B cell (primary cell): ENCODE measurements at regions not wholly inside any gene's neighbourhood (a gene's known extent, or its start where the extent isn't known, plus 50 kb on each side); places are given as distances from the start of the nearest gene placed in this dataset.

Source experiments
- ATAC-seq: fragments of 200-7000 bp; cut with Tn5 transposase; one replicate; pipeline ENCODE4 v1.10.0; 2021; ENCODE audit warnings: low read depth, mild to moderate bottlenecking, moderate number of reproducible peaks, moderate library complexity
- CTCF ChIA-PET: fragments of 350-600 bp; sonication (Branson Sonifier 250); formaldehyde crosslinking; loops from one replicate; lab custom pipeline; 2021; ENCODE audit warnings: antibody characterized with exemption, inconsistent platforms; lab: Charles Lee
- POLR2A ChIA-PET: fragments of 350-600 bp; sonication (Branson Sonifier 250); formaldehyde crosslinking; loops from one replicate; lab custom pipeline; 2021; ENCODE audit warnings: antibody characterized with exemption; lab: Charles Lee
- DNase-seq: peaks from one replicate; pipeline ENCODE4 v3.0.0; 2013
- H2AFZ ChIP-seq: 2 replicates; pipeline ENCODE4 v1.6.1; 2012; ENCODE audit warnings: mild to moderate bottlenecking, low read depth, low read length; ENCODE audit not compliant: insufficient read depth, poor library complexity, severe bottlenecking
- H3K27ac ChIP-seq, 2 donors: 1 replicate in 1 of 2; 2 replicates in 1 of 2; pipeline ENCODE4 v1.5.1; 2012 to 2013; ENCODE audit warnings: low read length in 2 of 2, mild to moderate bottlenecking in 2 of 2, moderate library complexity in 1 of 2
- H3K27me3 ChIP-seq, 4 experiments: fragments of 200-600 bp in 1 of 4; sonication (generic) in 1 of 4; replicated peaks in 1 of 4; 1 replicate in 2 of 4; 2 replicates in 2 of 4; pipeline versions ENCODE4 v1.6.1 to v1.7.0; 2013 to 2016; ENCODE audit warnings: low read length in 3 of 4, mild to moderate bottlenecking in 2 of 4, mixed read lengths in 1 of 4, moderate library complexity in 1 of 4; ENCODE audit not compliant: insufficient read depth in 4 of 4, control insufficient read depth in 3 of 4; ENCODE audit errors: control extremely low read depth in 1 of 4
- H3K36me3 ChIP-seq, 2 experiments: replicated peaks in 1 of 2; 1 replicate in 1 of 2; 2 replicates in 1 of 2; pipeline versions ENCODE4 v1.6.1 to v1.7.1; 2013; ENCODE audit warnings: low read length in 1 of 2; ENCODE audit not compliant: insufficient read depth in 2 of 2, control insufficient read depth in 1 of 2; ENCODE audit errors: control extremely low read depth in 1 of 2, extremely low read depth in 1 of 2
- H3K4me1 ChIP-seq, 2 donors: fragments of 200-600 bp in 1 of 2; sonication (generic) in 1 of 2; 1 replicate in 1 of 2; 2 replicates in 1 of 2; pipeline versions ENCODE4 v1.5.1 to v1.6.1; 2013 to 2017; ENCODE audit warnings: low read length in 2 of 2; ENCODE audit not compliant: control insufficient read depth in 2 of 2, insufficient read depth in 2 of 2
- H3K4me2 ChIP-seq: replicated peaks from 2 replicates; pipeline ENCODE3; 2012; ENCODE audit warnings: mild to moderate bottlenecking, low read depth, low read length; ENCODE audit not compliant: poor library complexity, severe bottlenecking
- H3K4me3 ChIP-seq, 5 experiments: fragments of 200-600 bp in 1 of 5; sonication (generic) in 1 of 5; 1 replicate in 3 of 5; 2 replicates in 2 of 5; pipeline versions ENCODE4 v1.5.1 to v1.7.0; 2011 to 2016; ENCODE audit warnings: low read length in 4 of 5, mild to moderate bottlenecking in 4 of 5, low read depth in 2 of 5, control low read depth in 1 of 5, moderate library complexity in 1 of 5; ENCODE audit not compliant: insufficient read depth in 1 of 5; ENCODE audit errors: control extremely low read depth in 1 of 5, extremely low read depth in 1 of 5
- H3K79me2 ChIP-seq: fragments of 200-600 bp; sonication (generic); one replicate; pipeline ENCODE4 v1.6.0; 2016; ENCODE audit warnings: low read length; ENCODE audit not compliant: control insufficient read depth, insufficient read depth
- H3K9ac ChIP-seq: fragments of 200-600 bp; sonication (generic); 2 replicates; pipeline ENCODE4 v1.6.1; 2017; ENCODE audit warnings: mild to moderate bottlenecking, low read length, moderate library complexity
- H3K9me3 ChIP-seq, 3 donors: one replicate each; pipeline versions ENCODE4 v1.6.1 to v1.7.1; 2013; ENCODE audit warnings: low read length in 2 of 3; ENCODE audit not compliant: control insufficient read depth in 2 of 3, insufficient read depth in 1 of 3; ENCODE audit errors: control extremely low read depth in 1 of 3
- H4K20me1 ChIP-seq: 2 replicates; pipeline ENCODE4 v1.6.0; 2012; ENCODE audit warnings: mild to moderate bottlenecking, low read length; ENCODE audit not compliant: insufficient read depth, control insufficient read depth, poor library complexity, severe bottlenecking
- H3K27ac Mint-ChIP-seq: one replicate; pipeline ENCODE4 v1.8.0; 2021; ENCODE audit warnings: mixed read lengths
- H3K27me3 Mint-ChIP-seq: one replicate; pipeline ENCODE4 v1.8.0; 2021; ENCODE audit warnings: mixed read lengths
- H3K4me1 Mint-ChIP-seq: one replicate; pipeline ENCODE4 v1.8.0; 2021; ENCODE audit warnings: mixed read lengths
- H3K4me3 Mint-ChIP-seq: one replicate; pipeline ENCODE4 v1.8.0; 2021; ENCODE audit warnings: mixed read lengths
- H3K9me3 Mint-ChIP-seq: one replicate; pipeline ENCODE4 v1.8.0; 2022; ENCODE audit warnings: mixed read lengths; ENCODE audit not compliant: insufficient read depth
- EZH2 ChIP-seq: IDR thresholded peaks from 2 replicates; pipeline ENCODE4 v1.6.1; 2012; ENCODE audit warnings: borderline replicate concordance, low read depth, mild to moderate bottlenecking, moderate library complexity, low read length; ENCODE audit not compliant: insufficient read depth, poor library complexity, severe bottlenecking
- WGBS: methylation state at CpG from one replicate; pipeline ENCODE4 v1.1.5; 2013; ENCODE audit warnings: missing lambda C conversion rate; ENCODE audit not compliant: insufficient coverage; 5-methylcytosine and 5-hydroxymethylcytosine counted together
- intact Hi-C: fragments of 100-400 bp; cut with micrococcal nuclease; formaldehyde crosslinking; loops from one replicate; pipeline ENCODE4 v1.10.0; 2022
- TF ChIP-seq, protein P1 (sequence below): fragments of 200-600 bp; IDR thresholded peaks from one replicate; pipeline ENCODE4 v1.8.0; 2022; ENCODE audit warnings: antibody characterized with exemption, mild to moderate bottlenecking

DNA sequence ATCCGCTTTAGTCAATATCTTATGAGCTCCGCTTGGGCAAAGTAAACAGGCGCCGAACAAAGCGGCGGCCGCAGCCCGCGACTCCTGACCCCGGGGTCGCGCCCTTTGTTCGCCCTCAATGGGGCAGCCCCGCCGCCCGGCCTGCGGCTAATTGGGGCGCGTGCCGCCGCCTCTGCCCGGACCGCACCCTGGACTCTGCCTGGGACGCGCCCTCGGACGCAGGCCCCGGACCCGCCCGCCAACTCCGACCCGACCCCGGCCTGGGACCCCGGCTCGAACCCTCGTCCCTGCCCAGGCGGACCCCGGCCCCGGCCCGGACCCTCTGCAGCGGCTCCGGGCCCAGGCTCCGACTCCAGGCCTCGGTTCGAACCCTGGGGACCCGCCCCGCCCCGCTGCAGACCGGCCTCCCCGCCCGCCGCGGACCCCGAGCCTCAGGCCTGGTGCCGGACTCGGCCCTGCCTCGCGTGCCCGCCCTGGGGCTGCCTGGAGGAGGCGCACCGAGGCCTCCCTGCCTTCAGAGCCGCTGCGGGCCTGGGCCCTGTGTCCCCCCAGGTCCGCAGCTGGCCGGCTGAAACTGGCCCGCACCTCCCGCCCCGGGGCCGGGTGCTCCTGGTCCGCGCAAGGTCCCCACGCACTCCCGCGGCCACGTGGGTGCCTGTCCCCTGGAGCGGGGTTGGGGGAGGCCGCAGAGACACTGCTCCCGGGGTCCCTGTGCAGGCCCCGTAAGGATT, 84.7 kb upstream of the WNT7B start:
- intact Hi-C loops, result no loop called here
- Histone ChIP-seq H3K4me3 (no peak overlapping the region), H3K4me2 (peak overlapping the region; percentile 44), H3K9me3 (peaks cover 0 to 2% (median 0%) of the 10 kb centered on the region in 3 donors), H3K27me3 (peaks cover 0 to 3% (median 0%) of the 10 kb centered on the region in 4 experiments), H3K36me3 (no peaks in the 10 kb centered on the region), H3K9ac (no peak overlapping the region), H3K4me1 (peaks cover 21 to 29% of the 10 kb centered on the region in 2 donors), H3K27ac (no peak overlapping the region), H3K79me2 (peaks cover 75% of the 10 kb centered on the region), H2AFZ (no peak overlapping the region), H4K20me1 (peaks cover 33% of the 10 kb centered on the region)
- no peaks in the 10 kb centered on the region for H3K27me3 Mint-ChIP-seq
- ATAC-seq (no peak), DNase-seq (no peak)
- no peak overlapping the region for H3K27ac Mint-ChIP-seq
- TF ChIP-seq EZH2, result no peak
- TF ChIP-seq, protein P1, sequence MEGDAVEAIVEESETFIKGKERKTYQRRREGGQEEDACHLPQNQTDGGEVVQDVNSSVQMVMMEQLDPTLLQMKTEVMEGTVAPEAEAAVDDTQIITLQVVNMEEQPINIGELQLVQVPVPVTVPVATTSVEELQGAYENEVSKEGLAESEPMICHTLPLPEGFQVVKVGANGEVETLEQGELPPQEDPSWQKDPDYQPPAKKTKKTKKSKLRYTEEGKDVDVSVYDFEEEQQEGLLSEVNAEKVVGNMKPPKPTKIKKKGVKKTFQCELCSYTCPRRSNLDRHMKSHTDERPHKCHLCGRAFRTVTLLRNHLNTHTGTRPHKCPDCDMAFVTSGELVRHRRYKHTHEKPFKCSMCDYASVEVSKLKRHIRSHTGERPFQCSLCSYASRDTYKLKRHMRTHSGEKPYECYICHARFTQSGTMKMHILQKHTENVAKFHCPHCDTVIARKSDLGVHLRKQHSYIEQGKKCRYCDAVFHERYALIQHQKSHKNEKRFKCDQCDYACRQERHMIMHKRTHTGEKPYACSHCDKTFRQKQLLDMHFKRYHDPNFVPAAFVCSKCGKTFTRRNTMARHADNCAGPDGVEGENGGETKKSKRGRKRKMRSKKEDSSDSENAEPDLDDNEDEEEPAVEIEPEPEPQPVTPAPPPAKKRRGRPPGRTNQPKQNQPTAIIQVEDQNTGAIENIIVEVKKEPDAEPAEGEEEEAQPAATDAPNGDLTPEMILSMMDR, result no peak
- 83% methylated on average over 74 of the region's 79 CpGs for WGBS
- H3K4me1 Mint-ChIP-seq, result peaks cover 36% of the 10 kb centered on the region
- POLR2A ChIA-PET, result no interaction called here
- no peaks in the 10 kb centered on the region for H3K9me3 Mint-ChIP-seq
- no peak overlapping the region for H3K4me3 Mint-ChIP-seq
- CTCF ChIA-PET, result interaction anchor here (1.5 kb wide), 1 partner anchor 55 kb away, joined by 3 read pairs; no protein-coding TSS in a partner anchor

DNA sequence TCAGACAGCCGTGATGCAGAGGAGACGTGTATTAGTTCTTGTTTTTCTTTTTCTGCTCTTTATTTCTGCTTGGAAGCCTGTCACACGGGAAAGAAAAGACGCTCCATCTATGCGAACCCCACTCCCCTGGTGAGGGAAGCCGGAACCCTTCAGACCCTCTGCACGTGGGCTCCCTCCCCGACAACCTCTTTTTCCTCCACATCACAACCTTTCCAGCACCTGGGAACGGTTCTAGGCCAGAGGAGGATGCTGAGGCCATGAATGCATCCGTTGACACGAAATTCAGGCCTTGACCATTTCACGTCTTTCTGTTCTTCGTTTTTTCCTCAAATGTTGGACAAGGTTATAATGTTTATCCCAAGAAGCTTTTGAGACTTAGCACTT, 85.3 kb upstream of the WNT7B start:
- Mint-ChIP-seq H3K4me3 (no peak overlapping the region), H3K27ac (no peak overlapping the region)
- DNase-seq, result no peak

More for the DNA sequence above, 85.3 kb upstream of the WNT7B start:
- over 99% methylated on average over 13 of the region's 13 CpGs for WGBS
- H3K4me1 Mint-ChIP-seq, result peaks cover 37% of the 10 kb centered on the region
- Histone ChIP-seq H3K27ac (no peak overlapping the region), H3K4me3 (no peak overlapping the region), H4K20me1 (peaks cover 39% of the 10 kb centered on the region), H2AFZ (no peak overlapping the region), H3K27me3 (peaks cover 0 to 4% (median 0%) of the 10 kb centered on the region in 4 experiments), H3K79me2 (peaks cover 81% of the 10 kb centered on the region), H3K4me1 (peaks cover 25 to 27% of the 10 kb centered on the region in 2 donors), H3K4me2 (no peak overlapping the region), H3K36me3 (no peaks in the 10 kb centered on the region), H3K9me3 (peaks cover 0 to 2% (median 0%) of the 10 kb centered on the region in 3 donors), H3K9ac (no peak overlapping the region)
- ATAC-seq, result no peak
- ChIA-PET CTCF (interaction anchor here (0.6 to 1.5 kb wide), 2 partner anchors 11 to 55 kb away, joined by 3 read pairs; no protein-coding TSS in a partner anchor), POLR2A (no interaction called here)
- intact Hi-C loops, result no loop called here
- no peaks in the 10 kb centered on the region for H3K9me3 Mint-ChIP-seq
- H3K27me3 Mint-ChIP-seq, result no peaks in the 10 kb centered on the region
- TF ChIP-seq EZH2, result no peak
- TF ChIP-seq, protein P1, result no peak
